Ishikawa (cell line): ENCODE measurements at regions not wholly inside any gene's neighbourhood (a gene's known extent, or its start where the extent isn't known, plus 50 kb on each side); places are given as distances from the start of the nearest gene placed in this dataset.

ENCODE experiments used
- EP300 ChIP-seq: IDR thresholded peaks from 2 replicates; pipeline ENCODE4 v1.6.1; 2012; ENCODE audit warnings: borderline replicate concordance
- FOXM1 ChIP-seq: IDR thresholded peaks from 2 replicates; pipeline ENCODE4 v1.6.1; 2012; ENCODE audit warnings: low read depth, borderline replicate concordance
- RAD21 ChIP-seq: IDR thresholded peaks from 2 replicates; pipeline ENCODE4 v1.6.1; 2012; ENCODE audit warnings: low read depth
- TAF1 ChIP-seq: IDR thresholded peaks from 2 replicates; pipeline ENCODE4 v1.6.1; 2012; ENCODE audit warnings: low read depth, mild to moderate bottlenecking
- TEAD4 ChIP-seq: IDR thresholded peaks from 2 replicates; pipeline ENCODE4 v1.6.1; 2012
- TF ChIP-seq, protein P1 (sequence below): IDR thresholded peaks from 2 replicates; pipeline ENCODE4 v1.6.1; 2012

DNA sequence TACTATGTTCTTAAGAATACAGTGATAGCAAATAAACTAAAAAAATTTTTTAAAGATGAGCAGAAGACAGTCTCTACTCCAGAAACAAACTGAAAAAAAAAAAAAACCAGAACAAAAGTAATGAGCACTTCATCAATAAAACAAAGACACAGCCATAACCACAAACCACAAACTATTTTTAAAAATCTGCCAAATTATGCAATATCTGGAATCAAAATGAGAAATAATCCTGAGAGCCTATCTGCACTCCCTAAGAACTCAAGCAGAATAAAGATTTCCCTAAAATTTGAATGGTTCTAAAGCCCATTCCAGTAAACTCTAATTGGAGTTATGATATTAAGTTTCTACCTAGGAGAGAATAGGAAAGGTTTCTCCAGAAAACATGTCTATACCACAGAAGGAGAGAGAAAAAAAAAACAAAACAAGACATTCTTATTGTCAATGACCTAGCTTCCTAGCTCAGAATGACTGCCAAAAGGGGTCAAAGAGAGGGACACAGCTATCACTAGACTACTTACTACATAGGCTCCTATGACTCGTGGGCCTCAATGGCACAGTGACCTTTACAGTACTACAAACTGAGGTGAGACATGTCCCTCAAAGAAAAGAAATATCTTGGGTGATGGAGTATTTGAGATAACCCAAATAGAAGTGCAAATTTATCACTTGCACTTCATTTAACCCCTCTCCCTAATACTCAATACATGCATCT lies 262.8 kb downstream of the ZEB2 start:
- TF ChIP-seq EP300 (no peak), TAF1 (no peak), FOXM1 (no peak), RAD21 (no peak), TEAD4 (no peak)
- TF ChIP-seq, protein P1, sequence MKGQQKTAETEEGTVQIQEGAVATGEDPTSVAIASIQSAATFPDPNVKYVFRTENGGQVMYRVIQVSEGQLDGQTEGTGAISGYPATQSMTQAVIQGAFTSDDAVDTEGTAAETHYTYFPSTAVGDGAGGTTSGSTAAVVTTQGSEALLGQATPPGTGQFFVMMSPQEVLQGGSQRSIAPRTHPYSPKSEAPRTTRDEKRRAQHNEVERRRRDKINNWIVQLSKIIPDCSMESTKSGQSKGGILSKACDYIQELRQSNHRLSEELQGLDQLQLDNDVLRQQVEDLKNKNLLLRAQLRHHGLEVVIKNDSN: no peak
